ENCODE measurements at regions not wholly inside any gene's neighbourhood (a gene's known extent, or its start where the extent isn't known, plus 50 kb on each side); places are given as distances from the start of the nearest gene placed in this dataset.

DNA sequence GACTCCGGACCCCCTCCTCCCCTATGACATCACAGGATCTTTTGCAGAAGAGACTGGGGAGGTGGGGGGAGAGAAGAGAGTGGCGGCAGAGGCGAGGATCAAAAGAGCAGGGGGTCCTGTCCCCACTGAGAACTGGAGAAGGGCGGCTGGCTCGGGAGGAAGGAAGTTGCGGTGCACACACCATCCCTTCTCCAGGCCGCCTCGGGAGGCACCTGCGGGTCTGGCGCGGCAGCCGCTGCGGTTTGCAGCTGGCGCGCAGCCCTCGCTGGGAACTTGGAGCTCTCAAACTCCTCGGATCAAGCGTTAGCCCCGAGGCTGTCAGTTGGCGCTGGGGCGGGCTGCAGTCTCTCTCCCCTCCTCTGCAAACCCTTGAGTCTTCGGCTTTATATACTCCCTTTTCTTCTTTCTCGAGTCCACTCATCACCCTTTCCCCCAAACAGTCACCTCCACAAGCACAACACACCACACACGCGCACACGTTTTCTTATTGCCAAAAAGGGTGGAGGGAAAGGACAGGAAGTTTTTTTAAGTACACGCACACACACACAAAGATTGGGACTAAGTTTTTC, 180.7 kb downstream of the TBXT start:
- Histone ChIP-seq H3K27me3 (ENCODE audit: insufficient read depth, low read length, poor library complexity) (no peaks in the 10 kb centered on the region), H4K20me1 (ENCODE audit: insufficient read depth, low read length) (no peaks in the 10 kb centered on the region), H3K79me2 (ENCODE audit: insufficient read depth, low read length) (no peaks in the 10 kb centered on the region), H3K27ac (ENCODE audit: low read length) (peak overlapping the region; percentile 90), H3K4me1 (ENCODE audit: insufficient read depth, low read length) (peaks cover 42% of the 10 kb centered on the region), H3K4me2 (ENCODE audit: insufficient read depth, low read length) (peak overlapping the region; percentile 72), H3K4me3 (ENCODE audit: low read depth in 1 of 2, low read length in 2 of 2) (peak overlapping the region in 1 of 2 experiments; percentile 50; a peak in 1 of 4 replicates), H3K36me3 (ENCODE audit: insufficient read depth, low read length) (no peaks in the 10 kb centered on the region), H3K9ac (ENCODE audit: low read depth, low read length) (peak overlapping the region; percentile 50), H2AFZ (ENCODE audit: low read depth, low read length) (peak overlapping the region; percentile 46), H3K9me3 (ENCODE audit: insufficient read depth, low read length, severe bottlenecking) (peaks cover 2% of the 10 kb centered on the region)
- DNase-seq (peak; percentile 94), ATAC-seq (ENCODE audit: insufficient read depth, low read depth) (peak; percentile 88)
- TF ChIP-seq EZH2 (IDR thresholded peaks at IDR 0.05; ENCODE audit: borderline replicate concordance, low read depth, low read length, severe bottlenecking) (no peak), CTCF (IDR thresholded peaks at IDR 0.05; ENCODE audit: borderline replicate concordance, extremely low read depth, low read length, poor library complexity, severe bottlenecking) (no peak)

- Histone ChIP-seq H3K9ac (ENCODE audit: low read depth, low read length) (peak overlapping the region; percentile 50), H3K27me3 (ENCODE audit: insufficient read depth, low read length, poor library complexity) (no peaks in the 10 kb centered on the region), H3K36me3 (ENCODE audit: insufficient read depth, low read length) (no peaks in the 10 kb centered on the region), H3K27ac (ENCODE audit: low read length) (peak overlapping the region; percentile 90), H4K20me1 (ENCODE audit: insufficient read depth, low read length) (no peaks in the 10 kb centered on the region), H3K9me3 (ENCODE audit: insufficient read depth, low read length, severe bottlenecking) (peaks cover 2% of the 10 kb centered on the region), H3K79me2 (ENCODE audit: insufficient read depth, low read length) (no peaks in the 10 kb centered on the region), H3K4me2 (ENCODE audit: insufficient read depth, low read length) (peak overlapping the region; percentile 72), H3K4me3 (ENCODE audit: low read depth in 1 of 2, low read length in 2 of 2) (peak overlapping the region in 1 of 2 experiments; percentile 50; a peak in 2 of 4 replicates), H3K4me1 (ENCODE audit: insufficient read depth, low read length) (peaks cover 42% of the 10 kb centered on the region), H2AFZ (ENCODE audit: low read depth, low read length) (peak overlapping the region; percentile 46)
- peak; percentile 44 for ATAC-seq (ENCODE audit: insufficient read depth, low read depth)
- DNase-seq = peak; percentile 38
- TF ChIP-seq EZH2 (IDR thresholded peaks at IDR 0.05; ENCODE audit: borderline replicate concordance, low read depth, low read length, severe bottlenecking) = no peak
- no peak for TF ChIP-seq CTCF (IDR thresholded peaks at IDR 0.05; ENCODE audit: borderline replicate concordance, extremely low read depth, low read length, poor library complexity, severe bottlenecking)
These were observed 181.2 kb downstream of the TBXT start for GRCh38 chr6:165986311-165986913.

GRCh38 chr6:165985806-165986299, 181.8 kb downstream of the TBXT start:
- TF ChIP-seq EZH2 (IDR thresholded peaks at IDR 0.05; ENCODE audit: borderline replicate concordance, low read depth, low read length, severe bottlenecking) (no peak), CTCF (IDR thresholded peaks at IDR 0.05; ENCODE audit: borderline replicate concordance, extremely low read depth, low read length, poor library complexity, severe bottlenecking) (no peak)
- Histone ChIP-seq H3K4me3 (ENCODE audit: low read depth in 1 of 2, low read length in 2 of 2) (peak overlapping the region in 1 of 2 experiments; percentile 50; a peak in 2 of 4 replicates), H3K4me1 (ENCODE audit: insufficient read depth, low read length) (peaks cover 42% of the 10 kb centered on the region), H2AFZ (ENCODE audit: low read depth, low read length) (peak overlapping the region; percentile 46), H3K9ac (ENCODE audit: low read depth, low read length) (peak overlapping the region; percentile 50), H4K20me1 (ENCODE audit: insufficient read depth, low read length) (no peaks in the 10 kb centered on the region), H3K9me3 (ENCODE audit: insufficient read depth, low read length, severe bottlenecking) (peaks cover 2% of the 10 kb centered on the region), H3K4me2 (ENCODE audit: insufficient read depth, low read length) (peak overlapping the region; percentile 72), H3K36me3 (ENCODE audit: insufficient read depth, low read length) (no peaks in the 10 kb centered on the region), H3K79me2 (ENCODE audit: insufficient read depth, low read length) (no peaks in the 10 kb centered on the region), H3K27me3 (ENCODE audit: insufficient read depth, low read length, poor library complexity) (no peaks in the 10 kb centered on the region), H3K27ac (ENCODE audit: low read length) (peak overlapping the region; percentile 90)
- DNase-seq (no peak), ATAC-seq (ENCODE audit: insufficient read depth, low read depth) (no peak)

Measured in DND-41 (cell line).